Heart right ventricle (tissue), 16 donors: ENCODE measurements at regions not wholly inside any gene's neighbourhood (a gene's known extent, or its start where the extent isn't known, plus 50 kb on each side); places are given as distances from the start of the nearest gene placed in this dataset.
"Not testable (repeated sequence)": the region's sequence is repeated elsewhere in the genome, so short reads cannot be mapped to it uniquely, and the experiment has no call there.

ENCODE experiments used
- ATAC-seq, 8 donors: fragments of 200-7000 bp; cut with Tn5 transposase; one replicate each; pipeline ENCODE4 v1.9.1; 2020; ENCODE audit warnings: mild to moderate bottlenecking in 8 of 8, moderate library complexity in 8 of 8, moderate number of reproducible peaks in 1 of 8
- DNase-seq, 2 donors: peaks; one replicate each; pipeline ENCODE4 v3.0.0-alpha.2; 2020
- H3K27ac ChIP-seq, 10 donors: fragments of 200-600 bp; sonication (generic) in 2 of 10; one replicate each; pipeline versions ENCODE4 v1.5.0 to v1.8.0; 2020 to 2022; ENCODE audit warnings: mild to moderate bottlenecking in 3 of 10
- H3K27me3 ChIP-seq, 7 donors: fragments of 200-600 bp; one replicate each; pipeline ENCODE4 v1.8.0; 2021 to 2022; ENCODE audit warnings: mild to moderate bottlenecking in 2 of 7
- H3K36me3 ChIP-seq, 9 donors: fragments of 200-600 bp; sonication (generic) in 1 of 9; one replicate each; pipeline versions ENCODE4 v1.5.0 to v1.8.0; 2020 to 2022; ENCODE audit warnings: mild to moderate bottlenecking in 2 of 9
- H3K4me1 ChIP-seq, 9 donors: fragments of 200-600 bp; sonication (generic) in 1 of 9; one replicate each; pipeline versions ENCODE4 v1.5.0 to v1.8.0; 2020 to 2022; ENCODE audit warnings: mild to moderate bottlenecking in 4 of 9
- H3K4me3 ChIP-seq, 10 donors: fragments of 200-600 bp; sonication (generic) in 2 of 10; one replicate each; pipeline versions ENCODE4 v1.5.0 to v1.8.0; 2020 to 2022; ENCODE audit warnings: mild to moderate bottlenecking in 7 of 10, moderate library complexity in 2 of 10
- H3K9me3 ChIP-seq, 11 donors: fragments of 200-600 bp in 10 of 11; sonication (generic) in 2 of 11; one replicate each; pipeline versions ENCODE4 v1.5.0 to v1.8.0; 2013 to 2022; ENCODE audit warnings: mild to moderate bottlenecking in 2 of 11, control low read depth in 1 of 11, moderate library complexity in 1 of 11
- WGBS, 2 donors: extraction: QIAGEN DNeasy Blood & Tissue Kit; methylation state at CpG; one replicate each; pipeline ENCODE4 v1.1.7; 2013; ENCODE audit warnings: inconsistent platforms in 1 of 2; 5-methylcytosine and 5-hydroxymethylcytosine counted together
- intact Hi-C, 10 donors: fragments of 100-400 bp; cut with DNase I; formaldehyde crosslinking; loops; one replicate each; pipeline versions ENCODE4 v1.11.1 to v1.14.2; 2022
- TF ChIP-seq, protein P1 (sequence below), 9 donors: fragments of 200-600 bp; sonication (generic) in 2 of 9; IDR thresholded peaks; one replicate each; pipeline versions ENCODE4 v1.5.0 to v1.8.0; 2021 to 2022; ENCODE audit warnings: antibody characterized with exemption in 9 of 9, mild to moderate bottlenecking in 5 of 9, moderate library complexity in 1 of 9
- donor health status: Arrhythmogenic right ventricular cardiomyopathy.
- donor health status: ischemic (EF 13 %, LVEDD 7.1; RV severe dilation, severe dysfunction).
- donor health status: healthy with polysubstance abuse.
- donor health status: DM: no; HTN: yes; CAD: no.
- donor health status: DM: no; HTN: no; CAD: no.
- donor health status: ischemic (EF 25% LVEDD 6.9; RV normal size, moderate dysfunction).
- donor health status: ischemic (EF 25% LVEDD 5.7; RV mildly dilated, moderate dysfunction).
- donor health status: healthy.
- donor health status: DM: yes; HTN: yes; CAD: no.
- donor health status: Ischemic cardiomyopathy.
- donor health status: ischemic (EF 35%, LVEDD 5.7; RV mildly dilated, moderate dysfunction).
- donor health status: nonischemic (EF 11% LVEDD 7.7; RV severe dilation, severe dysfunction).
- donor health status: DM: yes; HTN: yes; CAD: no.
- donor health status: PGD.
- donor health status: ischemic (EF 29% LVEDD 5.4; RV normal size, mild dysfunction).
- donor health status: nonischemic (EF 23%, LVEDD 6.1; RV moderate dilation, normal function).

DNA sequence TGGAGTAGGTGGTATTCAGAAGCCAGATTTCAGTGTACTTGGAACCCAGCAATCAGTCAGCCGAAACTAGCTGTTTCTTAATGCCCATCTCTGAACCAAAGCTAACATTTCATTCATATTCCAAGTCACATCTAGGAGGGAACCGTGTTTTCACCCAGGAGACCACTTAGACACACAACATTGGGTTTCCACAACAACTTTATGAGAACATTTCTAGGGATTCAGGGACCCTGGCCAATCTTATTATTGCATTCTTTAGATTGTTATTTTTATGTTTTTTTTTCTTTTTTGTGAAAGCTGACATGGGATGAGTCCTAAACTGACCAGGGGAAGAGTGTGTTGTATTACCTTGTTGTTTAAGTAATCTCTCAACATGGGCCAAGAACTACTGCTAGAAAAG is 72.5 kb upstream of the KIAA0040 start:
- no peak for ATAC-seq
- H3K27me3 ChIP-seq: no peaks in the 10 kb centered on the region
- H3K4me3 ChIP-seq: no peak overlapping the region
- DNase-seq: no peak
- peaks cover 0 to 13% (median 3%) of the 10 kb centered on the region in 11 donors for H3K9me3 ChIP-seq
- WGBS, 2 donors: 77 to 80% methylated on average over 2 of the region's 2 CpGs
- intact Hi-C loops: loop anchor here in 1 of 10 donors (5.0 kb wide), 1 partner anchor 63 kb away; no protein-coding TSS in a partner anchor
- peaks cover 0 to 22% (median 0%) of the 10 kb centered on the region in 9 donors for H3K4me1 ChIP-seq
- H3K36me3 ChIP-seq: no peaks in the 10 kb centered on the region
- TF ChIP-seq, protein P1, sequence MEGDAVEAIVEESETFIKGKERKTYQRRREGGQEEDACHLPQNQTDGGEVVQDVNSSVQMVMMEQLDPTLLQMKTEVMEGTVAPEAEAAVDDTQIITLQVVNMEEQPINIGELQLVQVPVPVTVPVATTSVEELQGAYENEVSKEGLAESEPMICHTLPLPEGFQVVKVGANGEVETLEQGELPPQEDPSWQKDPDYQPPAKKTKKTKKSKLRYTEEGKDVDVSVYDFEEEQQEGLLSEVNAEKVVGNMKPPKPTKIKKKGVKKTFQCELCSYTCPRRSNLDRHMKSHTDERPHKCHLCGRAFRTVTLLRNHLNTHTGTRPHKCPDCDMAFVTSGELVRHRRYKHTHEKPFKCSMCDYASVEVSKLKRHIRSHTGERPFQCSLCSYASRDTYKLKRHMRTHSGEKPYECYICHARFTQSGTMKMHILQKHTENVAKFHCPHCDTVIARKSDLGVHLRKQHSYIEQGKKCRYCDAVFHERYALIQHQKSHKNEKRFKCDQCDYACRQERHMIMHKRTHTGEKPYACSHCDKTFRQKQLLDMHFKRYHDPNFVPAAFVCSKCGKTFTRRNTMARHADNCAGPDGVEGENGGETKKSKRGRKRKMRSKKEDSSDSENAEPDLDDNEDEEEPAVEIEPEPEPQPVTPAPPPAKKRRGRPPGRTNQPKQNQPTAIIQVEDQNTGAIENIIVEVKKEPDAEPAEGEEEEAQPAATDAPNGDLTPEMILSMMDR (IDR thresholded peaks at IDR 0.05): no peak
- H3K27ac ChIP-seq: no peak overlapping the region

- intact Hi-C loops: no loop called here
- peaks cover 0 to 9% (median 0%) of the 10 kb centered on the region in 9 donors for H3K4me1 ChIP-seq
- TF ChIP-seq, protein P1 (IDR thresholded peaks at IDR 0.05): no peak
- H3K27ac ChIP-seq: no peak overlapping the region
- H3K27me3 ChIP-seq: no peaks in the 10 kb centered on the region
- H3K36me3 ChIP-seq: no peaks in the 10 kb centered on the region
- ATAC-seq (no peak), DNase-seq (no peak)
- 67 to 73% methylated on average over 1 of the region's 1 CpG for WGBS, 2 donors
- H3K9me3 ChIP-seq: peaks cover 0 to 15% (median 3%) of the 10 kb centered on the region in 11 donors
- no peak overlapping the region for H3K4me3 ChIP-seq
Measured at GRCh38 chr1:175262621-175263020, 70.0 kb upstream of the KIAA0040 start.

- WGBS, 2 donors: 82 to 97% methylated on average over 3 of the region's 3 CpGs
- H3K9me3 ChIP-seq, DNase-seq, ATAC-seq, H3K27me3 ChIP-seq, intact Hi-C loops, H3K4me3 ChIP-seq, H3K36me3 ChIP-seq, H3K27ac ChIP-seq, H3K4me1 ChIP-seq: not testable (repeated sequence)
Measured at GRCh38 chr1:175256246-175256645, 63.7 kb upstream of the KIAA0040 start.

DNA sequence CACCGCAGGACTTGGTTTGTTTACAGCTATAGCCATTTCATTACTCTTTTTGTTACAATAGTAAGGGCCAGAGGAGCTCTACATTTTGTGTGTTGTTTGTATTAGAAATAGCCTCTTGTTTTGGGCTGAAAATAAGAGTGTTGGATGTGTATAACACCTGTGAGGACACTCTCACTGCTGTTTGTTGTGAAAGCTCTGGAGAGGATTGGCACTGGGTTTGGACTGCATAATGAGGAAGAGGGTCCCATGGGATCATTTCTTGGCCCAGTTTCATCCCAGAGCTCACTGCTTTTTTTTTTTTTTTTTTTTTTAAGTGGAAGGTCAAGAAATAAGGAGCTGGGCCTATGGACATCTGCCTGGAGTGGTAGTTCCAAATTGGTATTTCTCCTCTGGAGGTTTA is 61.6 kb upstream of the KIAA0040 start:
- intact Hi-C loops: no loop called here
- 93 to 95% methylated on average over 1 of the region's 1 CpG for WGBS, 2 donors
- Histone ChIP-seq H3K36me3 (no peaks in the 10 kb centered on the region), H3K4me1 (peaks cover 0 to 5% (median 0%) of the 10 kb centered on the region in 9 donors), H3K27me3 (no peaks in the 10 kb centered on the region), H3K9me3 (peaks cover 0 to 6% (median 0%) of the 10 kb centered on the region in 11 donors), H3K4me3 (no peak overlapping the region), H3K27ac (no peak overlapping the region)
- no peak for ATAC-seq
- peak in 1 of 2 donors; percentile 19 for DNase-seq
- TF ChIP-seq, protein P1 (IDR thresholded peaks at IDR 0.05): no peak

DNA sequence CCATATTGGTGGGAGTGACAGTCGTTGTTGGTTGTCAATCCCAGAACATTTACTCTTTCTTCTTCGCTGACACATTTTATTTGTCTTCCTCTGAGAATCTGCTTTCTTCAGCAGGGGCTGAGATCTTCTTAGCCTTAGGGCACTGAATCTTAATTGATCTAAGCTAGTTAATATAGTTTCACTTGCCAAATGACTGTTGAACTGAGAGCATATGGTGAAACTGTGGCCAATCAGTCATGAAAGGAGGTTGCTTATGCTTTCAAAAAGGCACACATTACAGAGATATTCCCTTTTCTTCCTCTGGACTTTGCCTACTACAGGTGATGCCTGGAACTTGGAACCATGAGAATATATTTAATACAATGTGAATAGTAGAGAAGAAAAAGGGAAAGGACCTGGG is 60.0 kb upstream of the KIAA0040 start:
- H3K27me3 ChIP-seq: no peaks in the 10 kb centered on the region
- WGBS, 2 donors: 90 to 92% methylated on average over 2 of the region's 2 CpGs
- no peak overlapping the region for H3K27ac ChIP-seq
- H3K36me3 ChIP-seq: no peaks in the 10 kb centered on the region
- intact Hi-C loops: no loop called here
- no peak overlapping the region for H3K4me3 ChIP-seq
- H3K4me1 ChIP-seq: peaks cover 0 to 5% (median 0%) of the 10 kb centered on the region in 9 donors
- H3K9me3 ChIP-seq: peaks cover 0 to 6% (median 0%) of the 10 kb centered on the region in 11 donors
- TF ChIP-seq, protein P1 (IDR thresholded peaks at IDR 0.05): no peak
- no peak for ATAC-seq
- no peak for DNase-seq
